Ascending aorta (tissue), 2 donors: ENCODE measurements at regions not wholly inside any gene's neighbourhood (a gene's known extent, or its start where the extent isn't known, plus 50 kb on each side); places are given as distances from the start of the nearest gene placed in this dataset.

Experiments used
- DNase-seq, 2 donors: peaks; one replicate each; pipeline ENCODE4 v3.0.0-alpha.2; 2019; ENCODE audit warnings: low spot score in 2 of 2
- H3K27ac ChIP-seq, 2 donors: fragments of 200-600 bp; sonication (generic); one replicate each; pipeline ENCODE4 v1.5.1; 2016 to 2017; ENCODE audit warnings: mild to moderate bottlenecking in 1 of 2
- H3K27me3 ChIP-seq: fragments of 200-600 bp; sonication (generic); one replicate; pipeline ENCODE4 v1.5.1; 2017
- H3K36me3 ChIP-seq, 2 donors: fragments of 200-600 bp; sonication (generic); one replicate each; pipeline ENCODE4 v1.5.1; 2016
- H3K4me1 ChIP-seq, 2 donors: fragments of 200-600 bp; sonication (generic); one replicate each; pipeline ENCODE4 v1.5.1; 2016 to 2017; ENCODE audit warnings: mild to moderate bottlenecking in 1 of 2
- H3K4me3 ChIP-seq, 2 donors: fragments of 200-600 bp; sonication (generic); one replicate each; pipeline ENCODE4 v1.5.1; 2016 to 2017; ENCODE audit warnings: mild to moderate bottlenecking in 1 of 2
- H3K9me3 ChIP-seq, 2 donors: fragments of 200-600 bp; sonication (generic); one replicate each; pipeline ENCODE4 v1.5.1; 2016
- intact Hi-C: fragments of 100-400 bp; cut with DNase I; formaldehyde crosslinking; loops from one replicate; pipeline ENCODE4 v1.15.1; 2023
- TF ChIP-seq, protein P1 (sequence below), 3 experiments: fragments of 200-600 bp in 2 of 3; fragments of 450-650 bp in 1 of 3; sonication (generic) in 2 of 3; IDR thresholded peaks; one replicate each; pipeline ENCODE4 v1.5.1; 2016 to 2019; ENCODE audit warnings: antibody characterized with exemption in 3 of 3, mild to moderate bottlenecking in 1 of 3, moderate library complexity in 1 of 3

DNA sequence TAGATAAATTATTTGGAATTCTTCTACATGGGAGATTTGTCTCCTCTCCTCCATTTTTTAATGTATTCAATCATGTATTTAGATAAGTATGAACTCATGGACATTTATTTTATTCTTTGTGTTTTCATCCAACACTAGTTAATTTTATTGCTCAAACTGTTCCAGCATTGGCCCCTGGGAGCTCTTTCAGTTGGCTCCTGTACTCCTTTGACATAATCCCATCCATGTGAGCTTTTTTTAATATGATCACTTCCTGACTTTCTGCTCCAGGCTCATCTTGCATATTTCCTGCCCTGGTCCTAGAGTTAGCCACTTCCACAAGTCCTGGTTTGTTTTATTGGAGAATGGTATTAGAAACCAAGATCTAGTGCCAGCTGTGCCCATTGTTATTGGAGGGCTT is 419.0 kb upstream of the CDH11 start:
- intact Hi-C loops: no loop called here
- H3K9me3 ChIP-seq: no peaks in the 10 kb centered on the region
- DNase-seq: no peak
- no peaks in the 10 kb centered on the region for H3K27me3 ChIP-seq
- no peaks in the 10 kb centered on the region for H3K36me3 ChIP-seq
- TF ChIP-seq, protein P1, sequence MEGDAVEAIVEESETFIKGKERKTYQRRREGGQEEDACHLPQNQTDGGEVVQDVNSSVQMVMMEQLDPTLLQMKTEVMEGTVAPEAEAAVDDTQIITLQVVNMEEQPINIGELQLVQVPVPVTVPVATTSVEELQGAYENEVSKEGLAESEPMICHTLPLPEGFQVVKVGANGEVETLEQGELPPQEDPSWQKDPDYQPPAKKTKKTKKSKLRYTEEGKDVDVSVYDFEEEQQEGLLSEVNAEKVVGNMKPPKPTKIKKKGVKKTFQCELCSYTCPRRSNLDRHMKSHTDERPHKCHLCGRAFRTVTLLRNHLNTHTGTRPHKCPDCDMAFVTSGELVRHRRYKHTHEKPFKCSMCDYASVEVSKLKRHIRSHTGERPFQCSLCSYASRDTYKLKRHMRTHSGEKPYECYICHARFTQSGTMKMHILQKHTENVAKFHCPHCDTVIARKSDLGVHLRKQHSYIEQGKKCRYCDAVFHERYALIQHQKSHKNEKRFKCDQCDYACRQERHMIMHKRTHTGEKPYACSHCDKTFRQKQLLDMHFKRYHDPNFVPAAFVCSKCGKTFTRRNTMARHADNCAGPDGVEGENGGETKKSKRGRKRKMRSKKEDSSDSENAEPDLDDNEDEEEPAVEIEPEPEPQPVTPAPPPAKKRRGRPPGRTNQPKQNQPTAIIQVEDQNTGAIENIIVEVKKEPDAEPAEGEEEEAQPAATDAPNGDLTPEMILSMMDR (IDR thresholded peaks at IDR 0.05): no peak
- no peak overlapping the region for H3K4me3 ChIP-seq
- peaks cover 0 to 3% of the 10 kb centered on the region in 2 donors for H3K4me1 ChIP-seq
- no peak overlapping the region for H3K27ac ChIP-seq

DNA sequence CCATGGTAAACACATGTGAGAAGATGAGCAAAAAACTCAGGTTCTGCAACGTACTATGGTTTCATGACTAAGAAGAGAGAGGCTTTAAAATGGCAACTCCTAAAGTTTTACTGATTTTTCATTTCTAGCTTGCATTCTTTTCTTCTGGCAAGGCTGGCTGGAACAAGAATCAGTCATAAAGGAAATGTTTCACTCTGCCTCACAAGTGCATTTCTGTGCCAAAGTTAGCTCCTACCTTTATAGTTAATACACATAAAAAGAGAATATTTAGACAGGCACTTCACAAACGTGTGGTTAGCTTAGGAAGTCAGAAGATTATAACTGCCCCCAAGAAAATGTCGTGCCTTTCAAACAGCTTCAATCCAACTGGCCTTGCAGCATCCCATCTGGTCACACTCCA is 417.1 kb upstream of the CDH11 start:
- Histone ChIP-seq H3K27me3 (no peaks in the 10 kb centered on the region), H3K36me3 (no peaks in the 10 kb centered on the region), H3K9me3 (no peaks in the 10 kb centered on the region), H3K4me1 (peaks cover 0 to 3% of the 10 kb centered on the region in 2 donors), H3K4me3 (no peak overlapping the region), H3K27ac (peak overlapping the region in 1 of 2 donors; percentile 49)
- intact Hi-C loops: no loop called here
- DNase-seq: no peak
- TF ChIP-seq, protein P1 (IDR thresholded peaks at IDR 0.05): no peak

DNA sequence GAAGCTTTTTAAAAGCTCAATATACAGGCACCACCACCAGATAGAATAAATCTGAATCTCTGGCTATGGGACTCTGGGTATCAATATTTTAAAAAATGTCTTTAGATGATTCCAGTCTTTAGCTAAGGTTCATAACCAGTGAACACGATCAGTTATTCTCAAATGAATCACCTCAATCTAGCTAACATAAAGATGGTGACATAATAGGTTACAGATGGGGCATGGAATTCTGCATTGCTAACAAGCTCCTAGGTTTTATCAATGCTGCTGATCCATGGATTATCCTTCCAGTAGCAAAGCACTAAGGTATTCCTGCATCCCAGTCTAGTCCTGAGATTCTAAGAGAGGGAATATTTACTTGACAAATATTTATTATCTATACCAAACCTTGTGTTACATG is 415.5 kb upstream of the CDH11 start:
- TF ChIP-seq, protein P1 (IDR thresholded peaks at IDR 0.05): no peak
- intact Hi-C loops: no loop called here
- Histone ChIP-seq H3K4me1 (peaks cover 0 to 3% of the 10 kb centered on the region in 2 donors), H3K36me3 (no peaks in the 10 kb centered on the region), H3K4me3 (no peak overlapping the region), H3K27me3 (no peaks in the 10 kb centered on the region), H3K27ac (no peak overlapping the region), H3K9me3 (no peaks in the 10 kb centered on the region)
- DNase-seq: no peak

DNA sequence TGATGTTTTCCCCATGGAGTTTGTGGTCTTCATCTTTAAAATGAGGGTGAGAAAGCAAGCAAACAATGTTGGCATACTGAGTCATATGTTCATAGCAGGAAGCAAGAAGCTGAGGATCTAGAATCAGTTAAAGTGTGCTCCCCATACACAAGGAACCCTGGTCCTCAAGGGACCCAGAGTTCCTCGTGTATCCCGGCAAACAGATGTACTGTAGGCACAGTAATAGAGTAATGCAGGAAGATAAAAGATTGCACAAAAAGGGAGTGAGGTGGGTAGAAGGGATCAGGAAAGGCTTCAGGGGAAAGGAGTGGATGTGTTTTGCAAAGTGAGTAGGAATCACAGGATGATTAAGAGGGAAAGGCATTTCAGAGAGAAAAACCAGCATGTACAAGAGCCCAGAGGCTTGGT is 412.3 kb upstream of the CDH11 start:
- Histone ChIP-seq H3K9me3 (no peaks in the 10 kb centered on the region), H3K36me3 (no peaks in the 10 kb centered on the region), H3K27me3 (no peaks in the 10 kb centered on the region), H3K4me1 (peaks cover 0 to 3% of the 10 kb centered on the region in 2 donors), H3K4me3 (no peak overlapping the region), H3K27ac (no peak overlapping the region)
- DNase-seq: no peak
- intact Hi-C loops: no loop called here
- TF ChIP-seq, protein P1 (IDR thresholded peaks at IDR 0.05): no peak

DNA sequence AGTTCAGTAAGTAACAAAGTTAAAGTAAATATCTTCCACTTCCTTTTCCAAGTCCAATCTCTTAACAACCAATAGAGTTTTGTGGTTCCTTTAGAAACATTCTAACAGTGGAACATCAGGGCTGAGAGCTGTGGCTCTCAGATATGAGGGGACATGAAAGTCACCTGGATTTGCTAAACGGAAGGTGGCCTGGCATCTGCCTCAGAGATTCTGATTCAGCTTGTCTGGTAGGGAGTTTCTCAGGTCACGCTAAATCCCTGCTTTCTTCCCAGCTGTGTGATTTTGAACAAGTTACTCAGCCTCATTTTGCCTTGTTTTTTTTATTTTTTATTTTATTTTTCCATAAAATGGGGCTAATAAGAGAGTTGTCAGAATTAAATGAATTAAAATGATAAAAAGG is 411.0 kb upstream of the CDH11 start:
- H3K4me1 ChIP-seq: no peaks in the 10 kb centered on the region
- TF ChIP-seq, protein P1 (IDR thresholded peaks at IDR 0.05): no peak
- intact Hi-C loops: no loop called here
- H3K27me3 ChIP-seq: no peaks in the 10 kb centered on the region
- no peaks in the 10 kb centered on the region for H3K9me3 ChIP-seq
- DNase-seq: no peak
- H3K27ac ChIP-seq: no peak overlapping the region
- no peaks in the 10 kb centered on the region for H3K36me3 ChIP-seq
- H3K4me3 ChIP-seq: no peak overlapping the region

DNA sequence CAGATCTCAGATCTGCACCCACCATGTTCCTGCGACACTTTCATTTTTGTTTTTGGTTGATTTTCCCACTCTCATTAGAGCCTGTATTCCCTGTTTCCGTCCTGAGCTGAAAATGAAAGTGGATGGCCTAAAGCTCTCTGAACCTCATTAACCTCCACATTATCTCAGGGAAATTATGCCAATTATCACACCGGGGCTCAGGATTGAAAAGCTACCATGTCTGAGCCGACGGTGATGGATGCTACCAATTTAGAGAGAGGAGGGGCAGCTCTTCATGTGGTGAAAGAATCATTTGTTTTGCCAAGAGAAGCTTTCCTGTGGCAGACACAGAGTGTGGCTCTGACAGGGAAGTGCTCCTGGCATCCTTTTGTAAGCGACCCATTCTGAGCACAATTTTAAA is 410.4 kb upstream of the CDH11 start:
- intact Hi-C loops: no loop called here
- no peak overlapping the region for H3K27ac ChIP-seq
- H3K4me1 ChIP-seq: no peaks in the 10 kb centered on the region
- peak overlapping the region in 1 of 2 donors; percentile 35 for H3K4me3 ChIP-seq
- H3K36me3 ChIP-seq: no peaks in the 10 kb centered on the region
- TF ChIP-seq, protein P1 (IDR thresholded peaks at IDR 0.05): no peak
- DNase-seq: no peak
- no peaks in the 10 kb centered on the region for H3K27me3 ChIP-seq
- H3K9me3 ChIP-seq: no peaks in the 10 kb centered on the region
